ENCODE measurements at regions not wholly inside any gene's neighbourhood (a gene's known extent, or its start where the extent isn't known, plus 50 kb on each side); places are given as distances from the start of the nearest gene placed in this dataset.

DNA sequence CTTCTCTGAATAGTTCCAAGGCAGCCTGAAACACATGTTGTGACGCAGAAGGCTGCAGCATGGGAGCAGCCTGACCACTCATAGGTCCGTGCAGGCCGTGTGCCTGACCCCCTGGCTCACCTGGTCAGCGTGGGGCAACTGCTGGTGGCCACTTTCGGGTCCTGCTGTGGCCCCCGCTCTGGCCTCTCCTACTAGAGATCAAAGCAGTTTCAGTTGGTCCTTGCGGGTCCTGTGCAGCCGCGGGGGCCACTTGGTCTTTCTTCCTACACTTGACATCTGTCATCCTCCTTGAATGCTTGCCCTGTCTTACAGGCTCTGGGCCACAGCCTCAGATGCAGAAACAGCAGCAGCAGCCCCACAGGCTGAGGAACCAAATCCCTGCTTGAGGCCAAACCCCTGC, 320.8 kb upstream of the ZNF32 start:
- H3K9me3 Mint-ChIP-seq = no peaks in the 10 kb centered on the region
- no peak overlapping the region for H3K4me3 Mint-ChIP-seq
- peaks cover 5% of the 10 kb centered on the region for H3K4me1 Mint-ChIP-seq (ENCODE audit: low read depth)
- no peak for DNase-seq
- no peaks in the 10 kb centered on the region for H3K36me3 Mint-ChIP-seq (ENCODE audit: insufficient read depth)
- no peak for ATAC-seq
- H3K27me3 Mint-ChIP-seq (ENCODE audit: low read depth) = peaks cover 14% of the 10 kb centered on the region

DNA sequence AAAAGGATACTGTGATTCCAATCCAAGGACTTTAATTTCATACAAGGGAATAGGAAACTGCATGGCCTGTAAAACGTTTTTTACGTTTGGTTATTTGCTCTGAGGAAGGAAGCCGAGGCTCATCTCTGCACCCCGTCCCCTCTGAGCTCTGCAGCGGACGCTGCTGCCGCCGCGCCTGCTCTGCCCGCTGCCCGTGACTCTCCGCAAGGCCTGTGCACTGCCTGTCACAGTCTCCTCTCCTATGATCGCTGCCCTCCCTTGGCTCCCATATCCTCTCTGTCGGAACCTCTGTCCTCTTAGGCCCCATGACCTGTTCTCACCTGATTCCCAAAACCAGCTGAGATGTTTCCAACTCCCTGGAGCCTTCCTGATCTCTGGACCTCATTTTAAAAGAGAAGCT, 320.3 kb upstream of the ZNF32 start:
- no peak for ATAC-seq
- H3K36me3 Mint-ChIP-seq (ENCODE audit: insufficient read depth) = no peaks in the 10 kb centered on the region

DNA sequence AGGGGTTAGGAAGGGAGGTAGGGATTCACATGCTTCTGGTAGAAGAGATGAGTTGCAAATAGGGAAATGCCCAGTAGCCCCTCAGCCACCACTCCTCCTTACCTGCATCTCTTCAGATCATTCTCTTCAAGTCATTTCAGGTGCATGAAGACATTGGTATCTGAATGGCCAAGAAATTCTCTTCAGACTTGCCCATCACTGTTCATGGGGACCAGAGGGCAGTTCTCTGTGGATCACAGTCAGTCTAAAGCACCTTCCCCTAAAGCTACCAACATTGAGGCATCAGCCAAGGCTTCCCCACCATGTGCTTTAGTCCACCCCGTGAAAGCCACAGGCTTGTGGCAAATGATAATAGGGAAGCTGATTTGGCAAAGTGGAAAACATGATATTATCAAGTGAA, 319.4 kb upstream of the ZNF32 start:
- DNase-seq (no peak), ATAC-seq (no peak)
- H3K4me3 Mint-ChIP-seq = no peak overlapping the region
- no peaks in the 10 kb centered on the region for H3K9me3 Mint-ChIP-seq
- peaks cover 14% of the 10 kb centered on the region for H3K27me3 Mint-ChIP-seq (ENCODE audit: low read depth)
- H3K36me3 Mint-ChIP-seq (ENCODE audit: insufficient read depth) = no peaks in the 10 kb centered on the region
- H3K4me1 Mint-ChIP-seq (ENCODE audit: low read depth) = peaks cover 5% of the 10 kb centered on the region

More for the DNA sequence above, 320.3 kb upstream of the ZNF32 start:
- Mint-ChIP-seq H3K9me3 (no peaks in the 10 kb centered on the region), H3K4me1 (ENCODE audit: low read depth) (peaks cover 5% of the 10 kb centered on the region), H3K27me3 (ENCODE audit: low read depth) (peaks cover 14% of the 10 kb centered on the region), H3K4me3 (no peak overlapping the region)
- no peak for DNase-seq

DNA sequence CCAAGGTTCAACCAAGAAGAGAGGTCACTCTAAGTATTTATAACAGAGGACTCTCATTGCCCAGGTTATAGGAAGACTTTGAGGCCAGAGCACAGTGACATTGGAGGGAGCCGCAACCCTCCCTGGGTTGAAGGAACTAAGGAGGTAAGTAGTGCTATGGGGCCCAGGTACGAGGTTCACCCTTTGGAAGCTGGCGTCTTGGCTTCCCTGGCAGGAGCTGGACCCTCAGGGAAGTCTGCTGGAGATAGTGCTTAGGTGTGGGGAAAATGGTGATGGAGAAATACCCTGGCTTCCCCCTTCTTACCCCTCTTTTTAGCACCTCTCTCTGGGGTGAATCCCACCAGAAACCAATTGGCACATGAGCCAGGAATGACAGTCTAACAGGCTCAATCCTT, 317.9 kb upstream of the ZNF32 start:
- H3K36me3 Mint-ChIP-seq (ENCODE audit: insufficient read depth) = no peaks in the 10 kb centered on the region
- peaks cover 12% of the 10 kb centered on the region for H3K27me3 Mint-ChIP-seq (ENCODE audit: low read depth)
- DNase-seq (no peak), ATAC-seq (no peak)
- H3K9me3 Mint-ChIP-seq = no peaks in the 10 kb centered on the region
- H3K4me1 Mint-ChIP-seq (ENCODE audit: low read depth) = peaks cover 5% of the 10 kb centered on the region
- H3K4me3 Mint-ChIP-seq = no peak overlapping the region

DNA sequence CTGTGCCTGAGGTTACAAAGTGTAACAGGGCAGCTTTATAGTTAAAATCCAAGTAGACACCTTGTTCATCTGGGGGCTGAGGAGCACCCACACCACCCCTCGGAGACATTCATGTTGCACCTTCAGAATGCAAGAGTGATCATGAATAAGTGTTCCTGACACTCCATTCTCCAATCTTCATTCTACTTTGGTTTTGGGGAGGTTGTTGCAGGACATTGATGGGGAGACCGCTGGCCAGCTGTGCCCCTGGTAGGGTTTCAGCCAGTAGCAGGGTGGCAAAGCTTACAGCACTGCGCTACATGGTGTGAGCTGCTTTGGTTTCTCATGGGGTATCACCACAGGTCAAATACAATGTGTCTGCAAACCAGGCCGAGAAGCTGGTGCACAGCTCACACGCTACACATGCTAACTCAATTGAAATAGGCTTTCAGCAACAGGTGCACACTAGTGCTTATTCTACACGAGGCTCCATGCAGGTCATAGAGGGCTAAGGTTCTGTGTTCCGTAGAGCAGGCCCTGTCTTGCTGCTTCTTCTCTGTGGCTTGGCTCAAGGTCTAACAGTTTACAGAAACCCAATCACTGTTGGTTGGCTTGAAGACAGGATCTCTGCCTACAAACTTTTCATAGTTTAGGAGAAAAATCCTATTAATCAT, 317.4 kb upstream of the ZNF32 start:
- Mint-ChIP-seq H3K9me3 (no peaks in the 10 kb centered on the region), H3K36me3 (ENCODE audit: insufficient read depth) (no peaks in the 10 kb centered on the region), H3K4me3 (no peak overlapping the region), H3K4me1 (ENCODE audit: low read depth) (peaks cover 5% of the 10 kb centered on the region), H3K27me3 (ENCODE audit: low read depth) (peaks cover 12% of the 10 kb centered on the region)
- ATAC-seq (no peak), DNase-seq (no peak)

DNA sequence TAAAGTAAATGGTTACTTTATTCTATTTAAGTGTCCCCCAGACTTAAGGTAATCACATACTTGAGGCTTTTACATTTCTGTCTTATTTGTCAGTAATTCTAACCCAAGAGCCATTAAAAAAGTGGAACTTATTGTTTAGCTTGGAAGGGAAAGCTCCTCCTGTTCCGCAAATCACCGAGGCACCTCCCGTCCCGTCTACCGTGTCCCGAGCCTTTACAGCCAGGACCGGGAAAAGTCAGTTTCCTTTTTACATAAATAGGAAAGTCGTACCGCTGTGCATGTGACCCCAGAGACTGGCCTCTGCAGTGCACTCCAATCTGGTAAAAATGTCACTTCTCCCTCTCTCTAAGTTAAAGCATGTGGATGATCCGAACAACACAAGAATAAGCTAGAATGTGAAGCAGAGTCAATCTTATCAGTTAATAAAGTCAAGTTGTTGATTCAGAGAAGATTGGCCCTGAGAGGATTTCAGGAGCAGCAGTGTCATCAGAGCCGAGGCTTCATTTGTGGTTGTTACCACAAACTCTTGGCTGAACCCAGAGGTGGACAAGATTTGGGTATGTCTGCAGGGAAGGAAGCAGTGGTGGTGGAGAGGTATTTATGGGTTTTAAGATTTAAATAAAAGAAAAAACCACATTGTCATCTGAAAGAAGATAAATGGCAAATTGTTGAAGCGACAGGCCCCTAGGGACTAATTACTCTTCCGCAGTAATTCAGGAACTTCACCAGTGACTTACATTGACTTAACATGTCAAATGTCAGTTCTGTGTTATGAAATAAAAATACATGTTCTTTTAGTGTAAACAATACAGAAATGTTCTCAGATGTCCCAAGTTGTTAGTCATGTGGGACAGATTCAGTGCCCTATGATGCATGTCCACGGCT, 316.6 kb upstream of the ZNF32 start:
- ATAC-seq (no peak), DNase-seq (no peak)
- no peaks in the 10 kb centered on the region for H3K36me3 Mint-ChIP-seq (ENCODE audit: insufficient read depth)
- H3K9me3 Mint-ChIP-seq = no peaks in the 10 kb centered on the region
- no peak overlapping the region for H3K4me3 Mint-ChIP-seq
- H3K27me3 Mint-ChIP-seq (ENCODE audit: low read depth) = peaks cover 12% of the 10 kb centered on the region
- H3K4me1 Mint-ChIP-seq (ENCODE audit: low read depth) = peaks cover 5% of the 10 kb centered on the region

DNA sequence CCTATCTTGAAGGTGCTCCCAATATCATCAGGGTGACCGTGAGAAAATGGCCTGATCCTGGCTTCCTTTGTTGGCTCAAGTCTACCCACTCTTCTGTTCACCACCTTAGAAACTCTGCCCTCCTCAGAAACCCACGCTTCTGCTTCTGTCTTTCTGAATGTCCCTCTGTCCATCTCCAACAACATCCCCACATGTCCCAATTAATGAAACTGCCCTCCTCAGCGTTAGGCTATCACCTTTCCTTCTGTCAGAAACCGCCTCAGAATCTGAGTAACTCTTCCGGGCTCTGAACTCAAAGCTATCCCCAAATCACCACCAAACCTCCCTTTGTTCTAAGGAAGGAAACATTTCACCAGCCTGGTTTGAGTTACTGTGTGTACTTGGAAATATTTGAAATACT, 315.8 kb upstream of the ZNF32 start:
- no peak for ATAC-seq
- H3K4me3 Mint-ChIP-seq = no peak overlapping the region
- H3K4me1 Mint-ChIP-seq (ENCODE audit: low read depth) = peaks cover 5% of the 10 kb centered on the region
- DNase-seq = no peak
- H3K9me3 Mint-ChIP-seq = no peaks in the 10 kb centered on the region
- H3K36me3 Mint-ChIP-seq (ENCODE audit: insufficient read depth) = no peaks in the 10 kb centered on the region
- H3K27me3 Mint-ChIP-seq (ENCODE audit: low read depth) = peaks cover 12% of the 10 kb centered on the region

DNA sequence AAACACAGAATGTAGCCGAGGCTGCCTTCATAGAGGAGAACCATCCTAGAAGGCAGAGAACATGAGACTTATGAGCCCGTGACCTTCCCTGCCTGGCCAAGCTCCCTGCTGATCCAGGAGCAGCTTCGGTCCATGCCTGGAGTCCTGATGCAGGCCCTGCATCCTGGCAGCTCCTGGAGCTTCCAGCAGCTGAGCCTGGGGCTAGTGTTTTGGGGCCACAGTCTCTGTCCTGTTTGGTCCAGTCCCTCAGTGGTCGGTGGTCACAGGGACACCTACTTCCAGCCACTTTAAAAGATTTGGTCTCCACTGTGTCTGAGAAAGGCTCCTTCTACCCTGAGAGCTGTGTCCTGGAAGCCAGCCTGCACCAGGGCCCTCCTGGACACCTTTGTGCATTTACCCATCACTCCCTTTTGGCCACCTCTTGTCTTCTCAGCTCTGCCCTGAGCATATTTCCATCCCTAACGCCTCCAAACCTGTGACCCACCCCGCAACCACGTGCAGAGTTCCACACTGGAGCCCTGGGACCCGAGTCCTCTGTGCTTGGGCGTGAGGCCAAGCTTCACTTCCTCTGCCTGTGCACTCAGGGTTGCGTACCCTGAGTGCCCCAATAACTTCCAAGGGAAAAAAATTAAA, 315.2 kb upstream of the ZNF32 start:
- Mint-ChIP-seq H3K36me3 (ENCODE audit: insufficient read depth) (no peaks in the 10 kb centered on the region), H3K9me3 (no peaks in the 10 kb centered on the region), H3K4me3 (no peak overlapping the region), H3K27me3 (ENCODE audit: low read depth) (peaks cover 10% of the 10 kb centered on the region), H3K4me1 (ENCODE audit: low read depth) (peaks cover 5% of the 10 kb centered on the region)
- no peak for ATAC-seq
- no peak for DNase-seq

DNA sequence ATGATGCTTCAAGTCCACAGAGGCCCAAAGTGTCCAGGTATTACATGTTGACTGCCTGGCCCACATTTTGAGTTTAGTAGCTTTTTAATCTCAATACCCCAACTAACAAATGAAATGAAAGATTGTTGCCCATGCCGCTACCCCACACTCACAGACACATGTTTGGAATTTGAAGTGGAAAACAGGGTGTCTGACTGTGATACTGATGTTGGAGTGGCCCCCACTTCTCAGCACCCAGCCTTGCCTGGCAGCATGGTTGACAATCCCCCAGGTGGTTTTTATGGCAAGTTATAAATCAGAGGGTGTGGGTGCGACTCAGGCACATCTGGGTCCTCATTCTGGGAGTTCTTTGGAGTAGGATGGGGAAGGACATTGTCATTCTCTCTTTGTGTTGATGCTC, 314.7 kb upstream of the ZNF32 start:
- Mint-ChIP-seq H3K27me3 (ENCODE audit: low read depth) (peaks cover 14% of the 10 kb centered on the region), H3K4me1 (ENCODE audit: low read depth) (peaks cover 5% of the 10 kb centered on the region)
- ATAC-seq = no peak

DNA sequence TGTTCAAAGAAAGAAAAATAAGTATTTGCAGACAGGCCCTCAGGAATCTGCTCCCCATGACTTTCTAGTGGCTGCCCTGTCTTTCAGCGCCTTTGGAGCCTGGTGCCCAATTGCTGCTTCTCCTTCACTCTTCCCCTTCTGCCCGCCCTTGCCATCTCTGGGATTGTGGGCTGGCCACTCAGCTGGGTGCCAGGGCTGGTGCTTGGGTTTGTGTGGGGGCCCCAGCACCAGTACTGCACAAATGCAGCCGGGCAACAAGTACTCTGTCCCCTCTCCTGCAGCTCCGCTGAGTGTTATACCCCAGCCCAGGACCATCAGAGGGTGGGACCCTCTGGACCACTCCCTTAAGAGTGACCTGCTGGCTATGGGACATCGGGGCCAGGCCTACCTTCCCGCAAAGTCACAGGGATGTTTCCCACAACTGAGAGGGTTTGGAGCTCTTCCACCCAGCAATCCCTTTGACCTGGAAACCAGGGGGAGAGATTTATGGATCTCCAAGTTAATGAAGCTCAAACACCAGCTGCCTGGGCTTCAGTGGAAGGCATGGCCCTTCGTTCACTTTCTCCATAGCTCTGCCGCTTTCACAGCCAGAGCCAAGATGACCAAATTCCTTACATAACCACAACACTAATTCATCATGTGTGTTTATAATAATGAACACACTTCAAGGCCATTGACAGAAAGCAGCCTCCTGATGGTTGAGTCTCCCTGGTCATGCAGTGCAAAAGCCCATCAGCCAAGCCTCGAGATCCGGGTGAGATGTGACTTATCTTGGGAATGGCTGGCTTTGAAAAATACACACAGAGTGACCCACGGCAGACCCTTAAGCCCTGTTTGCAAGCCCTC, 313.9 kb upstream of the ZNF32 start:
- Mint-ChIP-seq H3K27me3 (ENCODE audit: low read depth) (peaks cover 14% of the 10 kb centered on the region), H3K9me3 (no peaks in the 10 kb centered on the region), H3K36me3 (ENCODE audit: insufficient read depth) (no peaks in the 10 kb centered on the region), H3K4me3 (no peak overlapping the region), H3K4me1 (ENCODE audit: low read depth) (peaks cover 5% of the 10 kb centered on the region)
- ATAC-seq (no peak), DNase-seq (no peak)

More for the DNA sequence above, 314.7 kb upstream of the ZNF32 start:
- H3K36me3 Mint-ChIP-seq (ENCODE audit: insufficient read depth) = no peaks in the 10 kb centered on the region
- no peak overlapping the region for H3K4me3 Mint-ChIP-seq
- no peaks in the 10 kb centered on the region for H3K9me3 Mint-ChIP-seq
- DNase-seq = no peak

DNA sequence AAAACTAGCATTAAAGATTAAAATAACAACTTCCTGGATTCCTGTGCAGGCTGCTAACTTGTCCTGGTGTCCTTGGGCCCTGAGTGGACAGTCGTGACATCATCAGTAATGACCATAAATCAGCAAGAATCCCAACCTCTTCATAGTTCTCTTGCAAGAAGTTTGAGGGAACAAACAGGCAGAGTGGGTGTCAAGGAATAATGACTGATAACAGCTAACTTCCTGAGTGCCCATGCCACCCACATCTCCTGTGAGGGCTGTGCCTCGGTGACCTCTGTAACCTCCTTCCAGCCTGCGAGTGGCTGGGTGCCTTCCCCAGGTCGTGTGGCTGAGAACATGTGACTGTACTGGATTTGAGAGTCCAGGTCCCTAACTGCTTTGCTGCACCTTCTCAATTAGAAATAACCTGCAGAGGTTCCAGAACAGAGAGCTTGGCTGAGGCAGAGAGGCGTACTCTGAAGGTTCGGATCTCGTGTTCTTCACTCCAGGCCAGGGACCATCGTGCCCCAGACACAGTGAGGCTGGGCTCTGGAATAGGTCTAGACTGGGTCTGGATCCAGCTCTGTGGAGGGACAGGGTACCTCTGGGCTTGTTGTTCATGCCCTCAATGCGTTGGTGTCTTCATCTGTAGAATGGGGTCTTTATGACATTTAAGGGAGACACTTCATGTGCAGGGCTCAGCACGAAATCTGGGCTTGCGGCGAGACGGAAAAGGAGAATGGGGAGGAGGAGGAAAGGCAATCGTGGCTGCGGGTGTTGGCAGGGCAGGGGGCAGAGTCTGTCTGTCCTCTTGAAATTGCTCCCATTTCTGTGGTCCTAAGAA, 313.1 kb upstream of the ZNF32 start:
- DNase-seq = no peak
- no peaks in the 10 kb centered on the region for H3K9me3 Mint-ChIP-seq
- no peak for ATAC-seq
- peaks cover 11% of the 10 kb centered on the region for H3K27me3 Mint-ChIP-seq (ENCODE audit: low read depth)
- H3K4me3 Mint-ChIP-seq = no peak overlapping the region
- H3K36me3 Mint-ChIP-seq (ENCODE audit: insufficient read depth) = no peaks in the 10 kb centered on the region
- peaks cover 5% of the 10 kb centered on the region for H3K4me1 Mint-ChIP-seq (ENCODE audit: low read depth)

DNA sequence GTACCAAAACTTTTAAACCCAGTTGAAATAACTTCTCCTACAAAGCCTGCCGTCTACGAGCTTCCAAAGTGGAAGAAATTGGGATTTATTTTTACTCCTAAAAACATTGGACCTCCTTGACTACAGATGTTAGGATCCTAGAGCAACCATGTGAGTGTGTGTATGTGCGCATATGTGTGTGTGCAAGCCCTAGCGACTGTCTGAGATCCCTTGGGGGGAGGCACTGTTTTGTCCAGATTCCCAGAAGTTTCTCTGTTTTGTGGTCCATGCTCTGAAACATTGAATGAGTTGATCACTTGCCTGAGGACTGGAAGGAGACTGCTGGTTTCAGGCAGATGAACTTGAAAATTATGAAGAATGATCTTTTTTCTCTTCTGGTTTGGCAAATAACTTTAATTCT, 312.3 kb upstream of the ZNF32 start:
- ATAC-seq = no peak

DNA sequence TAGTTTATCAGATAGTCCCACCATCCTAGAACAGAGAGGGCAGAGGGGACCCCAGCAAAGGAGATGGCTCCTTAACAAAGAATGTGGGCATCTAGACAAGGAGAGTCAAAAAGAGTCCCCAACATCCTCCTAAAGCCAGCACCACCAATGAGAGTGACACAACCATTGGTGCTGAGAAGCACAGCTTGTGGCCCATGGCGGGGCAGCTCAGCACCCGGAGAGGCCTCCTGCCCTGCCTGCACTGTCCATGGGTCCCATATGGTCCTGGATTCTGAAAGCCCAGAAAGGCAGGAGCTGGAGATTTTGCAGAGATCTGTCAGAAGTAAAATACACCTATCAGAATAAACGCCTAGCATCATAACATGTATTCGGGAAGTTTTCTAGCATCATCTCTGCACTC, 311.8 kb upstream of the ZNF32 start:
- peaks cover 5% of the 10 kb centered on the region for H3K4me1 Mint-ChIP-seq (ENCODE audit: low read depth)
- H3K9me3 Mint-ChIP-seq = no peaks in the 10 kb centered on the region
- peaks cover 11% of the 10 kb centered on the region for H3K27me3 Mint-ChIP-seq (ENCODE audit: low read depth)
- no peaks in the 10 kb centered on the region for H3K36me3 Mint-ChIP-seq (ENCODE audit: insufficient read depth)
- no peak overlapping the region for H3K4me3 Mint-ChIP-seq
- ATAC-seq = no peak
- DNase-seq = no peak

More for the DNA sequence above, 312.3 kb upstream of the ZNF32 start:
- Mint-ChIP-seq H3K9me3 (no peaks in the 10 kb centered on the region), H3K36me3 (ENCODE audit: insufficient read depth) (no peaks in the 10 kb centered on the region), H3K27me3 (ENCODE audit: low read depth) (peaks cover 11% of the 10 kb centered on the region), H3K4me3 (no peak overlapping the region), H3K4me1 (ENCODE audit: low read depth) (peaks cover 5% of the 10 kb centered on the region)
- DNase-seq = no peak

DNA sequence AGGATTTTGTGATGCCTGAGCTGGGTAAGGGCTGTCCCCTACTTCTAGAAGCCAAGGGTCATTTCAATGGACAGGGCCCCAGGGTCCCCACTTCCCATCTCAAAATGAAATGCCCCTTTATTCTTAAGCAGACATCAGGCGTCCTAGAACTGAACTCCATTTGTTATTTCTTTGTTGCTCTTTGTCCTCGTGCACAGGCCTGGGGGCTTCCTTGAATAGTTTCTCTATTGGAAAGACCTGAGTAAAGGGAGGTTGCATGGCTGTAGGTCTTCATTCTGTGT, 311.4 kb upstream of the ZNF32 start:
- ATAC-seq = no peak
- Mint-ChIP-seq H3K36me3 (ENCODE audit: insufficient read depth) (no peaks in the 10 kb centered on the region), H3K9me3 (no peaks in the 10 kb centered on the region), H3K4me1 (ENCODE audit: low read depth) (peaks cover 1% of the 10 kb centered on the region), H3K4me3 (no peak overlapping the region), H3K27me3 (ENCODE audit: low read depth) (peaks cover 9% of the 10 kb centered on the region)
- no peak for DNase-seq
